ENCODE measurements at regions not wholly inside any gene's neighbourhood (a gene's known extent, or its start where the extent isn't known, plus 50 kb on each side); places are given as distances from the start of the nearest gene placed in this dataset.

- no peak for TF ChIP-seq MAX (IDR thresholded peaks at IDR 0.05; ENCODE audit: low read depth)
- TF ChIP-seq FOSL2 (IDR thresholded peaks at IDR 0.05; ENCODE audit: borderline replicate concordance, low read depth): no peak
- no peak for TF ChIP-seq NFIC (IDR thresholded peaks at IDR 0.05; ENCODE audit: borderline replicate concordance)
- TF ChIP-seq RXRA (IDR thresholded peaks at IDR 0.05; ENCODE audit: borderline replicate concordance, low read depth): no peak
- TF ChIP-seq CHD2 (IDR thresholded peaks at IDR 0.05; ENCODE audit: low read length, partially characterized antibody): no peak
Measured at GRCh38 chr1:213492161-213493041, 441.4 kb downstream of the RPS6KC1 start (continued).

- H3F3A ChIP-seq (replicated peaks; ENCODE audit: insufficient read depth): no peaks in the 10 kb centered on the region
- no peaks in the 10 kb centered on the region for H3K36me3 ChIP-seq (replicated peaks in 1 of 2; ENCODE audit: control insufficient read depth in 1 of 2, insufficient read depth in 2 of 2, low read length in 1 of 2)
- no peaks in the 10 kb centered on the region for H3K4me1 ChIP-seq (ENCODE audit: control insufficient read depth in 1 of 2, insufficient read depth in 2 of 2, low read depth in 1 of 2, low read length in 1 of 2)
- no peak overlapping the region for H3K4me2 ChIP-seq
- H3K79me2 ChIP-seq (ENCODE audit: insufficient read depth): no peaks in the 10 kb centered on the region
- H3K9me2 ChIP-seq: no peaks in the 10 kb centered on the region
- CTCF ChIA-PET: no interaction called here
- no peaks in the 10 kb centered on the region for H3K27me3 ChIP-seq (ENCODE audit: insufficient read depth)
- H3K4me3 ChIP-seq (ENCODE audit: low read depth in 2 of 2, low read length in 1 of 2): no peak overlapping the region
- WGBS (ENCODE audit: low lambda C conversion rate): 56% methylated on average over 4 of the region's 4 CpGs
- no peak for DNase-seq
- H3K27ac ChIP-seq (ENCODE audit: low read depth in 2 of 2, low read length in 1 of 2): no peak overlapping the region
- POLR2A ChIA-PET: no interaction called here
- TF ChIP-seq RFX5 (IDR thresholded peaks at IDR 0.05; ENCODE audit: low read length) (no peak), YY1 (IDR thresholded peaks at IDR 0.05; ENCODE audit: low read depth) (no peak), TCF12 (IDR thresholded peaks at IDR 0.05) (no peak), FOSL2 (IDR thresholded peaks at IDR 0.05; ENCODE audit: borderline replicate concordance, low read depth) (no peak)
- H4K20me1 ChIP-seq (ENCODE audit: insufficient read depth): no peaks in the 10 kb centered on the region
- peaks cover 4% of the 10 kb centered on the region for H3K9me3 ChIP-seq
- no peak overlapping the region for H2AFZ ChIP-seq (ENCODE audit: low read depth)
- H3K9ac ChIP-seq: no peak overlapping the region
Measured at GRCh38 chr1:213499444-213499843, 448.4 kb downstream of the RPS6KC1 start.

GRCh38 chr1:213507472-213508223, 456.6 kb downstream of the RPS6KC1 start:
- peaks cover 6% of the 10 kb centered on the region; the same call in 1 of the 2 replicates for H3K9me3 ChIP-seq
- no peak overlapping the region for H3K9ac ChIP-seq
- ChIA-PET POLR2A (no interaction called here), CTCF (no interaction called here)
- 50% methylated on average over 7 of the region's 7 CpGs for WGBS (ENCODE audit: low lambda C conversion rate)
- H3K4me1 ChIP-seq (ENCODE audit: control insufficient read depth in 1 of 2, insufficient read depth in 2 of 2, low read depth in 1 of 2, low read length in 1 of 2): peaks cover 0 to 2% of the 10 kb centered on the region in 2 experiments; a peak in 1 of 4 replicates
- H3K9me2 ChIP-seq: no peaks in the 10 kb centered on the region
- H3K36me3 ChIP-seq (replicated peaks in 1 of 2; ENCODE audit: control insufficient read depth in 1 of 2, insufficient read depth in 2 of 2, low read length in 1 of 2): no peaks in the 10 kb centered on the region
- H3K27ac ChIP-seq (ENCODE audit: low read depth in 2 of 2, low read length in 1 of 2): no peak overlapping the region
- H2AFZ ChIP-seq (ENCODE audit: low read depth): no peak overlapping the region
- no peak for DNase-seq
- no peak overlapping the region for H3K4me2 ChIP-seq
- no peaks in the 10 kb centered on the region for H4K20me1 ChIP-seq (ENCODE audit: insufficient read depth)
- no peaks in the 10 kb centered on the region for H3K79me2 ChIP-seq (ENCODE audit: insufficient read depth)
- H3K27me3 ChIP-seq (ENCODE audit: insufficient read depth): no peaks in the 10 kb centered on the region
- no peaks in the 10 kb centered on the region for H3F3A ChIP-seq (replicated peaks; ENCODE audit: insufficient read depth)
- H3K4me3 ChIP-seq (ENCODE audit: low read depth in 2 of 2, low read length in 1 of 2): no peak overlapping the region
- TF ChIP-seq EZH2phosphoT487 (IDR thresholded peaks at IDR 0.05; ENCODE audit: borderline replicate concordance, low read depth): no peak
- TF ChIP-seq NFIC (IDR thresholded peaks at IDR 0.05; ENCODE audit: borderline replicate concordance): no peak
- TF ChIP-seq MAX (IDR thresholded peaks at IDR 0.05; ENCODE audit: low read depth): no peak
- TF ChIP-seq, protein P1, sequence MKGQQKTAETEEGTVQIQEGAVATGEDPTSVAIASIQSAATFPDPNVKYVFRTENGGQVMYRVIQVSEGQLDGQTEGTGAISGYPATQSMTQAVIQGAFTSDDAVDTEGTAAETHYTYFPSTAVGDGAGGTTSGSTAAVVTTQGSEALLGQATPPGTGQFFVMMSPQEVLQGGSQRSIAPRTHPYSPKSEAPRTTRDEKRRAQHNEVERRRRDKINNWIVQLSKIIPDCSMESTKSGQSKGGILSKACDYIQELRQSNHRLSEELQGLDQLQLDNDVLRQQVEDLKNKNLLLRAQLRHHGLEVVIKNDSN (IDR thresholded peaks at IDR 0.05; ENCODE audit: borderline replicate concordance, low read depth): no peak
- TF ChIP-seq SMC3 (IDR thresholded peaks at IDR 0.05; ENCODE audit: low read depth, low read length): no peak
- no peak for TF ChIP-seq TCF12 (IDR thresholded peaks at IDR 0.05)
- no peak for TF ChIP-seq ZBTB33 (IDR thresholded peaks at IDR 0.05; ENCODE audit: borderline replicate concordance, low read depth)
- no peak for TF ChIP-seq TEAD4 (IDR thresholded peaks at IDR 0.05; ENCODE audit: borderline replicate concordance, insufficient read depth)
- TF ChIP-seq RCOR1 (IDR thresholded peaks at IDR 0.05; ENCODE audit: low read length): no peak

Measured in SK-N-SH (cell line).